OCI-LY1 (cell line): ENCODE measurements at regions not wholly inside any gene's neighbourhood (a gene's known extent, or its start where the extent isn't known, plus 50 kb on each side); places are given as distances from the start of the nearest gene placed in this dataset.

Experiments used
- EZH2 ChIP-seq: fragments of 200-600 bp; sonication (generic), shearing (Covaris generic); IDR thresholded peaks from 2 replicates; pipeline ENCODE4 v1.8.0; 2017; ENCODE audit warnings: borderline replicate concordance, mixed run types, mild to moderate bottlenecking, antibody characterized with exemption, low read length, moderate library complexity, mixed read lengths
- TF ChIP-seq, protein P1 (sequence below): fragments of 200-600 bp; sonication (generic), shearing (Covaris generic); IDR thresholded peaks from 2 replicates; pipeline ENCODE4 v1.5.1; 2017; ENCODE audit warnings: mild to moderate bottlenecking, antibody characterized with exemption, low read length, moderate library complexity, mixed read lengths

DNA sequence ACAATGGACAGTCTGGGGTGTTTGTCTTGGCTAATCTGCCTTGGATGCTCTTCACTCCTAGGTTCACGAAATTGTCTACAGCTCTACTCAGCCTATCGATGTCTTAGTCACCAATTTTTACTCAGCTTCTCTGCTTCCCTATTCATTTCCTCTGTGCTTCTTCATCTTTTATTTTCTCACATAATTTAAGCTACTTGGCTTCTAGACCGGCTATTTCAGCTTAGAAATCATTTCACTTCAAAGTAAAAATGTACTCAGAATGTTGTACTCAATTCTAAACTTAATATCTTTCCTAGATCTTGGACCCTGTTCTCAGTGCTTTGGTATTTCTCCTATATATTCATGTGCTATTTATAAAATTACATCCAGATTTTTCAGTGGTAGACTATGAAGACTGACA lies 430.0 kb upstream of the FTMT start:
- TF ChIP-seq, protein P1, sequence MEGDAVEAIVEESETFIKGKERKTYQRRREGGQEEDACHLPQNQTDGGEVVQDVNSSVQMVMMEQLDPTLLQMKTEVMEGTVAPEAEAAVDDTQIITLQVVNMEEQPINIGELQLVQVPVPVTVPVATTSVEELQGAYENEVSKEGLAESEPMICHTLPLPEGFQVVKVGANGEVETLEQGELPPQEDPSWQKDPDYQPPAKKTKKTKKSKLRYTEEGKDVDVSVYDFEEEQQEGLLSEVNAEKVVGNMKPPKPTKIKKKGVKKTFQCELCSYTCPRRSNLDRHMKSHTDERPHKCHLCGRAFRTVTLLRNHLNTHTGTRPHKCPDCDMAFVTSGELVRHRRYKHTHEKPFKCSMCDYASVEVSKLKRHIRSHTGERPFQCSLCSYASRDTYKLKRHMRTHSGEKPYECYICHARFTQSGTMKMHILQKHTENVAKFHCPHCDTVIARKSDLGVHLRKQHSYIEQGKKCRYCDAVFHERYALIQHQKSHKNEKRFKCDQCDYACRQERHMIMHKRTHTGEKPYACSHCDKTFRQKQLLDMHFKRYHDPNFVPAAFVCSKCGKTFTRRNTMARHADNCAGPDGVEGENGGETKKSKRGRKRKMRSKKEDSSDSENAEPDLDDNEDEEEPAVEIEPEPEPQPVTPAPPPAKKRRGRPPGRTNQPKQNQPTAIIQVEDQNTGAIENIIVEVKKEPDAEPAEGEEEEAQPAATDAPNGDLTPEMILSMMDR = no peak
- TF ChIP-seq EZH2 = no peak
